ENCODE measurements at regions not wholly inside any gene's neighbourhood (a gene's known extent, or its start where the extent isn't known, plus 50 kb on each side); places are given as distances from the start of the nearest gene placed in this dataset.

DNA sequence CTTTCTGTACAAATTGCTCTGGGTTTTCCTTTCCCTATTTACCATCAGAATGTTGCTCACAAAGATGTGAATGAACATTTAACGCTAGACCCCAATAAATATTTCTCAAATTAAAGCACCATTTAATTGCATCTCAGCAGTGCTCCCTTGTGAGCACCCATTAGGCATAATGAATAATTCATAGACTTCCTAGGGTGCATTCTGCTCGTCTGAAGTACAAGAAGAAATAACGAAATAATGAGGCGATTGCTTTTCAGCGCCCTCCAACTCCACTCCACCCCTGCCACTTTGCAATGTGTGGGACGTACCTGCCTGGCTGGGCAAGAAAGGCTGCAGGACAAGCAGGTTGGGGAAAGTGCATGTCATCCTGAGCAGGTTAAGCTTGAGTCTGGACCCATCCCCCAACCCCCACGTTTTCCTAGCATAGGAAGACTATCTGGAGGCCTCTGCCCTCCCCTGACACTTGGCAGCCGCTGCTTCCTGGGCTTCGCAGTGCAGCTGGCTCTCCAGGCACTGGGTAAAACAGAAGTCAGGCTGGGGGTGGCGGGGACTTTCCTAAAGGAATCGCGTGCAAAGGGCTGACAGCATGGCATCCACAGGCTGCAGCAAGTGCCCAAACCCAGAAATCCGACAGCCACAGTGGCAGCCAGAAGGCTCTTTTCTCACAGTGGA lies 253.7 kb downstream of the DUSP6 start:
- no peak for DNase-seq (ENCODE audit: low read depth in 2 of 2)

DNA sequence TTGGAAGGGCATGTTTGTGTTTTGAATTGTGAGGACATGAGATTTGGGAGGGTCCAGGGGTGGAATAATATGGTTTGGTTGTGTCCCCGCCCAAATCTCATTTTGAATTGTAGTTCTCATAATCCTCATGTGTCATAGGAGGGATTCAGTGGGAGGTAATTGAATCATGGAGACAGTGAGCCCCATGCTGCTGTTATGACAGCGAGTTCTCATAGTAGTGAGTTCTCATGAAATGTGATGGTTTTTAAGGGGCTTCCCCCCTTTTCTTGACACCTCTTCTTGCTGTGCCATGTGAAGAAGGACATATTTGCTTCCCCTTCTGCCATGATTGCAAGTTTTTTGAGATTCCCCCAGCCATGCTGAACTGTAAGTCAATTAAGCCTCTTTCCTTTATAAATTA lies 260.0 kb downstream of the DUSP6 start:
- no peak for DNase-seq (ENCODE audit: low read depth in 2 of 2)

DNA sequence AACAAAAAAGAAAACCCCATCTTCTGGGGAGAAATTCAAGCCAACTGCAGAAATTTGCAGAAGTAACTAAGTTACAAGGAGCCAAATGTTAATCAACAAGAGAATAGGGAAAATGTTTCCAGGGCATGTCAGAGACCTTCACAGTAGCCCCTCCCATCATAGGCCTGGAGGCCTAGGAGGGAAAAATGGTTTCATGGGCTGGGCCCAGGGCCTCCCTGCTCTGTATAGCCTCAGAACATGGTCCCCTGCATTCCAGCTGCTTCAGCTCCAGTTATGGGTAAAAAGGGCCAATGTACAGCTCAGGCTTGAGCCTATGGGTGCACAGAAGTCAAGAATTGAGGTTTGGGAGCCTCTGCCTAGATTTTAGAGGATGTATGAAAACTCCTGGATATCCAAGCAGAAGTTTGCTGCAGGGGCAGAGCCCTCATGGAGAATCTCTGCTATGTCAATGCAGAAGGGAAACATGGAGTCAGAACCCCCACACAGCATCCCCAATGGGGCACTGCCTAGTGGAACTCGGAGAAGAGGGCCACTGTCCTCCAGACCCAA lies 260.9 kb downstream of the DUSP6 start:
- DNase-seq (ENCODE audit: low read depth in 2 of 2) = no peak

DNA sequence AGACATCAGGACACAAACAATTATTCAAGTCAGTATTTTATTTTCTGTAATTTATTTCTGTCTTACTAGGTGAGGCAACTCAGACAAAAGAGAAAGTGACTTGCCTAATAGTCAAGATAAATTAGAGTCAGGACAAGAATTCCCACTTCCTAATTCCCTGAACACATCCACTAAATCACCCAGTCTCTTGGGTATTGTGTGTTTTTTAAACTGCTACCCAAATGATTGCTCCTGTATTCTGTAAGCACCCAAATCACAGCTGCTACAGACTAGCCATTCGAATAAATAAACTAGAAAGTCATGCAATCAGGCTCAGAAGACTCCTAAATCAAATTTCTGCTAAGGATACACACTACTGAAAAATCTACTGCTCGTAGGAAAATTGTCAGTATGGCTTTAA lies 263.0 kb downstream of the DUSP6 start:
- DNase-seq (ENCODE audit: low read depth in 2 of 2) = no peak

DNA sequence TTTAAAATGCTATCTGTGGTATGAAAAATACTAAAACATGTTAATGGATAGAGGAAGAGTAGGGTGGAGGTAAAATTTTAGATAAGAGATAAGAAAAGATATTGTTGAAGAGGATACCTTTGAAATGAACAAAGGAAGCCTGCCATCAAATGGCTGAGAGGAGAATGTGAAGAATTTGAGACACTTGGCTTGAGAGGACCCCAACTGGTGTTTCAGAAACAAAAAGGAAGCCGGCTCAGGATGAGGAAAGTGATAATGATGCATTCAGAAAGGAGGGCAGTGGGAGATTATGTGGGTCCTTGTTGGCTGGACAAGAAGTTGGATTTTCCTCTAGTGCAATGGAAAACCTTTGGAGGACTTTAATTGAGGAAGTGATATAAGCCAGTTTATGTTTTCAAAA lies 264.4 kb downstream of the DUSP6 start:
- DNase-seq (ENCODE audit: low read depth in 2 of 2) = no peak

DNA sequence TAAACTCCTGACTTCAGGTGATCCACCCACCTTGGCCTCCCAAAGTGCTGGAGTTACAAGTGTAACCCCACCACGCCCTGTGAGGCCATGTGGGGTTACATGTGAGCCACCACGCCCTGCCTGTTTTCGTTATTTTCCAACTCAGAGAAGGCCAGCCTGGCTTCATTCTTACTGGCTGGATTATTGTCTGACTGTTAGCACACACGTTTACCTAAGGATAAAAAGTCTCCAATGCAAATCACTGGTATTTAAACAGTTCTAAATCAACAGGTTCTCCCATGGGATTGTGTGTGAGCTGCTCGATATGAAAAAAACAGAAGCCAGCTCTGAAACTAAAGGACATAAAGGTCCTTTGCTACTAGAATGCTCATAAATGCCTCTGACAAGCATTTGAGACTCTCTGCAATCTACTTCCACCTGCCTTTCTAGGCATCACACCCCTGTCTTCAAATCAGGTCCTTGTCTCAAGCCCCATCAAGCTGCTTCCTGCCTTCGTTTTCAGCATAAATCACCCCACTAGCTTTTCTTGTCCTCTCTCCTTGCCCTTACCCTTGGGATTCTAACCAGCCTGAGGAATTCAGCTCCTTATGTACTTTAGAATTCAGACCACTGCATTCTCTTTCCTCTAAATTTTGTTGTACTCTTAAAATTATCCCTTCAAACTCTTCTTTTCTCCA lies 265.0 kb downstream of the DUSP6 start:
- no peak for DNase-seq (ENCODE audit: low read depth in 2 of 2)

DNA sequence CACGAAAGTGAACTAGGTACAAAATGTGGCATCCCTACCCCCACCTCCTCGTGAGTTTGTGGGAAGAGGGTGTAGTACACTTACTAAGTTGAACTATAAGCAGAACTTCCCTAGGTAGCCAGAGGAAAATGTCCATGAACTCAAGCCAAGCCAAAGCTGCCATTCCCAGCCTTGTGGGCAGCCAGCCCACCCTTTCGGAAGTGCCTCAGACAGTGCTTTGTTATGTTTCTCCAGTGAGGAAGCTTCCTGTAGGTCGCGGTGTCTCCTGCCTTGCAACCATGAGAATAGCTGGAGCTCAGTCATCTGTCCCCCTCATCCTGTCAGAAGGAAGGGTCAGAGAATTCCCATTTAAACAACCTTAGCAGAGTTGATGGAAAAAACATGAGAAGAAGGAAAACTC lies 266.9 kb downstream of the DUSP6 start:
- no peak for DNase-seq (ENCODE audit: low read depth in 2 of 2)

DNA sequence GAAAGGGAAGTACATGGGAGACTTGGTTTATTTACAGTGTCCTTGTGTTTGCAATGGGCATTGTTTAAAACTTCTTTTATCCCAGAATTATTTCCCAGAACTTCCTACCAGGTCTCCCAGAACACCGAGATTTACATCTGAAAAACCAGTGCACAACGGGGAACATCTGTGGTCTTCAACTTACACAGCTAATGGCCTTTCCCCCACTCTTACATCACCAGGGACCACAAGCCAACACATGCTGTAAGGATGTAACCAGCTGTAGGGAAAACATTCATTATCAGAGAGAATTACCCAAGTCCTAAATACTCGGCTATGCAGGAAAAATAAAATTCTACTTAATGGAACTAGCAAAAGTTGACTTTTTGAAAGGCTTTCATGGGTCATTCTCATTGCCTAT lies 267.6 kb downstream of the DUSP6 start:
- DNase-seq (ENCODE audit: low read depth in 2 of 2) = no peak

DNA sequence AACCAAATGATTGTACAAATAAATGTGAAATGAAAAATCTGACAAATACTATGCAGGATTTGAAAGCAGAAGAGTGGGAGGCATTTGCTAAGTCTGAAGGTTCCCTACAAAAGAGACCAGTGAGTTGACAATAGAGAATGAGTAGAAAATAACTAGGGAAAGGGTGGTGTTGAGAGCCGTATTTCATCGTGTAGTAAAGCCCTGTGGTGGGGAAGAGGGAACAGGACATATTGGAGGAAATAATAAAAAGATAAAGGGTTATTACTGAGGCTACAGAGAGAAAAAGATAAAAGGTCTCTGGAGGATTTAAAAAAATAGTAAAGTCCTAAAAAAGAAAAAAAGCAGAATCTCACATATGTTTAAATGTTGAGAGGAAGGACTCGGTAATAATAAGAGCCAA lies 268.8 kb downstream of the DUSP6 start:
- DNase-seq (ENCODE audit: low read depth in 2 of 2) = no peak

DNA sequence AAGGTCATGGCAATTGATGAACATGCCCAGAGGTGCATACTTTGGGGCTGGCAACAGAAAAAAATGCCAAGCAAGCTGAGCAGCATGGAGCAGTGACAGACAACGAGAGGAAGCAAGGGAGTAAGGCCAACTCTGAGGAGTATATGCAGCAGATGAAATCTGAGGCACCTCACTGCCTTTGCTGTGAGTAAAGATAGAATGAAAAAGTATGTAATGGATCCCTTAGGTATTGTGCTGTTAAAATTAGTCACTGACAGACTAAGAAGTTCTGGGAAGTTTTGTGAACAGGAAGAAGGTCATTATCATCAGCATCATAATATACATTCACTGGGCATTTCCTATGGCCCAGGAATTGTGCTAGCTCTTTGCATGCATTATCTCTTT lies 269.9 kb downstream of the DUSP6 start:
- DNase-seq (ENCODE audit: low read depth in 2 of 2) = no peak

DNA sequence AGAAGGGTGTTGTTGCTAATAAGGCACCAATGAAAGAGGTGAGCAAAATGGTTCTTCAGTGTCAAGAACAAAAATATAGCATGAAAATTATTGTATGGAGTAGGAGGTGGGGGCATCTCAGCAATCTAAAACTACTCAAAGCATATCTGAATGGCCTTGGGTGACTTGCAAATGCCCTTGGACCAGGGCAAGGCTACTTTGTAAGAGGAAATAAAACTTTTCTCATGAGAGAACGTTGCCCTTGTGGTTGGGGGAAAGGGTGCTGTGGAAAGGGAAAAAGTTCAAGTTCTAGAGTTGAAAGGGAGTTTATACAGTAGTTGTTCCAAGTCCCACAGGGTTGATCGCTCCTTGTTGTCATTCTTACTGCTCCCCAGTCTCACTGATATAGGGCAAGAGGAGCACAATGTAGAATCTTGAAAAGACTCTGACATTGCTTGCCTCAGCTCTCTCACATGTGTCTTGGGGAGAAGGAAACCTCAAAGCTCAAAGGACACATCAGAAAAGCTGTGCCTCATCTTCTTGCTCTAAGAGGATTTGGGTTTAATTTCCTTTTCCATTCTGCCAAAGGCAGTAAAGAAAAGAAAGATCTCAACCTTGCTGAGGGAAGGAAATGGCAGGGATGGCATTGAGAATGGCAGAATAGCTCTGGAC lies 270.5 kb downstream of the DUSP6 start:
- no peak for DNase-seq (ENCODE audit: low read depth in 2 of 2)

DNA sequence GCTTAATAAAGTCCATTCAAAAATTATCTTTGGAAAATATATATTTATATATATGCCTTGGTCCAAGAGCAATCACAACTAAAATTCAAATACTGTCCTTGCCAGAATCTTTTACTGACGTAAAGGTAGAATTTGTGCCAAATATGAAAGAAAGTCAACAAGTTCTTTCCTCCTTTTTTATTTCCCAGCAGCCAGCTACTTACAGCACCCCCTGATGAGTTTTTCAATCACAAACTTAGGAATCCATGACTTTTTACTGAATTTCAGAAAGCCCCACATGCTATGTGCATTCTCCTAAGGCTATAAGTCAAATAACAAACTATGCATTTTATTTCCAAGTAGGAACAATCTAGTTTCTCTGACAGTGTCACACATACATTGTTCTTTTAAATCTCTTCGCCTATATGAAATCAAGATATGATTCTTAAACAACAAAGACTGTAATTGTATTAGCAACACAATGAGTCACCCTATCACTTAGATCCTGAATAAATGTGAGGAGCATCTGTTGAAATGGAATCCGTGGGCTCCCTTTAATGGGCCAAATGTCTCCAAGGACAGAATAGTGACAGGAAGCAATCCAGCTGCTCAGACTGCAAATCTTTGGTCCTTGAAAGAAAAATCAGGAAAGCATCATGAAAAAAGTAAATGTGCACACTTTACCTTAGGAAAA lies 271.4 kb downstream of the DUSP6 start:
- DNase-seq (ENCODE audit: low read depth in 2 of 2) = no peak

DNA sequence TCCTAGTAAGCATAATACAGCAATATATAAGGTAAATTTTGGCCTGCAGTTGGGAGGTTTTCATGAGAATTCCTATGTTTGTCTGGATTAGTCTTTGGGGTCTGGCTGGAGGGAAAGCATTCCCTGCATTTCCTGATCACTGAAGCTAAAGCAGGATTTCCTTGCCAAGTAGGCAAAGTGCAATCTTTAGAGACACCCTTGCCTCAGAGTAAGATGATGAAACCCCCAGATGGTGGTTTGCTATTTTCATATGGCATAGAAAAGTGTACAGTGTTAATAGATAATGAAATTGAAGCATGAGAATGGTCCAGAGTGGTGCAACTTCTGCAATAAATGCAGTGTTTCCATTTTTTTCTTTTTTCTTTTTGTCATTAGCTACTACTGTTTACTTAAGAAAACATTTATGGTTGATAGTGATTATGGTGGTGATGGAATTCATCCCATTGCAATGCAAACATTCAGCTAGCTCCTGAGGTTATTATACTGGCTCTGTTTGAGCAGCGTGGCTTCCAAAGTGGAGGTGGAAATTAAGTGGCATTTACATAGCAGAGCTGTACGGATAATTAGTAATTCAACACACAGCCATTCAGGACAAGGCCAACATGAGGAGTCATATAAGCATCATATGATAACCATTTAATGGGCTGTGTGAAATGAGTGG lies 276.3 kb downstream of the DUSP6 start:
- no peak for DNase-seq (ENCODE audit: low read depth in 2 of 2)

DNA sequence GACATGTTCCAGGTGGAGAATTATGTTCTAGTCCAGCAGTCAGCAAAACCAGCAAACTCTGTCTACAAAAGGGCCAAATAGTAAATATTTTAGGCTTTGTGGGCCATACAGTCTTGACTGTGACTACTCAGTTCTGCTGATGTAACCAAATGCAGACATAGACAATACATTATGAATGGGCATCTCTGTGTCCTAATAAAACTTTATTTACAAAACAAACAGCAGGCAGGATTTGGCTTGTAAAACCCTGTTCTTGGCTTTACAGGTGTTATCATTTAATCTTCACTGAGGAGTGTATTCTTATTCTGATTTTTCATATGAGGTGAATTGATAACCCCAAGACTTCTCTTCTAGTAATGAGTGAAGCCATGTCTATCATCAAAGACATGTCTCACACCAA lies 278.6 kb downstream of the DUSP6 start:
- DNase-seq (ENCODE audit: low read depth in 2 of 2) = no peak

DNA sequence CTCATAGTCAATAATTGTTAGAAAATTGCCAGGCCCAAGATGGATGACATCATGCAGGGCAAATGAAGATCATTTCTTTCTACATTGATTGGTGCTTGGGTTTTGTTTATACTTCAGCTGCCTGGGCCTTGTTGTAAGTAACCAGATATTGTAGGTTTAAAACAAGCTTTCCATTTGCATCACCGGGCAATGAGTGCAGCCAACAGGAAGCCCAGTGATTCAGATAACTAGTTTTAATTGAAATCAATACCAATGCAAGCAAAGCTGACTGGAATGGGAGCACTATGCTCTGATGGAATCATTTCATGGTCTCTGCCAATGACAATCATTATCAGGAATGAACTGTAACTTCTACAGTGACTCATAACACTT lies 279.3 kb downstream of the DUSP6 start:
- DNase-seq (ENCODE audit: low read depth in 2 of 2) = no peak

DNA sequence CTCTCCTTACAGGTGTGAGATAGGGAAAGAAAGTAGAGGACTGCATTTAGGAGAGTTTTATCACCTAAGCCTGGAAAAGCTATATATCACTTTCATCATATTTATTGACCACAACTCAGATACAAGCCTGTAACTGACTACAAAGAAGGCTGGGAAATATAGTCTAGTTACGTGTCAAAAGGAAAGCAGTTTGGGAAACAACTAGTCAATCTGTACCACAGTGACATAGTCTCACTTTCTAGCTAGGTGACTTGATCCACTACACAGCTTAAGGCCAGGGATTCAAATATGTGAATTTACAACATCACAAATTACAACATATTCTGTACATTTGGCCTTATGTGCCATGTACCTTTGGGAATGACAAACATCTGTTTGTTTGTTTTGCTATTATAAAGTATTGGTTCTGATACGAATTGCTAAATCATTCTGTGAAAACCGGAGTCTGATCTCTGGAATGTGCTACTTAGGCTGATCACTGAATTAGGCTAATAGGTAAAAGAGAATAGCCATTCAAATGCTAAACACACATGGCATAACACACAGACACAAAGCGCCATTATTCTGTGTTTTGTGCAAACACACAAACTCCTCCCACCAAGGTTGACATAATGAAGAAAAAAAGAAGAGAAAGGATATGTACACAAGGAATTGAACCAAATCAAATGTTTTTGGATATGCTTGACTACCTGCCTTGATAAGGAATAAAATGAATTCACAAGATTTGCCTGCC lies 279.8 kb downstream of the DUSP6 start:
- DNase-seq (ENCODE audit: low read depth in 2 of 2) = no peak

DNA sequence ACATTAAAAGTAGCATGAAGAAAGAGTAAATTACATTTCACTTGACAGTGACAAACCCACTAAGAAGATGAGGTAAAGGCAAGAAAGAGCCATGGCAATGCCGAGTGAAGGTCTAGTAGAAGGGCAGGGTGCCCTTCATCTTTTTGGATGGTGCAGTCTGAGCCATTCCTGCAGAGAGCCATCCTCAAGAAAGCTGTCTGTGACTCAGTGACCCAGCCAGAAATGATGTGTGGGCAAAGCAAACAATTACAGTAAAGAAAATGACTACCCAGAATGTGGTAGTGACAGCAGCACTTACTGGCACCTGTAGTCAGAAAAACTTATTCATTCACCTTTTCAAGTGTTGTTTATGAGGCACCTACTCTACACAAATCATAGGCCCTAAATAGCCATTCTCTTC lies 281.7 kb downstream of the DUSP6 start:
- DNase-seq (ENCODE audit: low read depth in 2 of 2) = peak in 1 of 2 donors; percentile 8

DNA sequence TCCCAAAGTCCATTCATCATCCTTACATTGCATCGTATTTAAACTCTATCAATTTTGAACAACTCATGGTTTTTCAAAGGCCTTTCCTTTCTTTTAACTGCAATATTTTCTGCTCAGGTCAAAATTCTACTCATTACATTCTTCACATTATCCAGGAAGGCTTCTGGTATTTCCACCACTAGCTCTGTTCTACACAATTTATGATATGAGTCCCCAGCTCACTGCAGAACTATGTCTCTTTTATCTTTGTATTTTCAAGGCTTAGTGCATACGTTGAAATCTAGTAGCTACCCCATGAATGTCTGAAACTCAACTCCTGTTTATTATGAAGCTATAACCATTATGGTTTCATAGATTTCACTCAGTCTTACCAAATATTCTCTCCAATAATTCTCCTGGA lies 282.9 kb downstream of the DUSP6 start:
- no peak for DNase-seq (ENCODE audit: low read depth in 2 of 2)

DNA sequence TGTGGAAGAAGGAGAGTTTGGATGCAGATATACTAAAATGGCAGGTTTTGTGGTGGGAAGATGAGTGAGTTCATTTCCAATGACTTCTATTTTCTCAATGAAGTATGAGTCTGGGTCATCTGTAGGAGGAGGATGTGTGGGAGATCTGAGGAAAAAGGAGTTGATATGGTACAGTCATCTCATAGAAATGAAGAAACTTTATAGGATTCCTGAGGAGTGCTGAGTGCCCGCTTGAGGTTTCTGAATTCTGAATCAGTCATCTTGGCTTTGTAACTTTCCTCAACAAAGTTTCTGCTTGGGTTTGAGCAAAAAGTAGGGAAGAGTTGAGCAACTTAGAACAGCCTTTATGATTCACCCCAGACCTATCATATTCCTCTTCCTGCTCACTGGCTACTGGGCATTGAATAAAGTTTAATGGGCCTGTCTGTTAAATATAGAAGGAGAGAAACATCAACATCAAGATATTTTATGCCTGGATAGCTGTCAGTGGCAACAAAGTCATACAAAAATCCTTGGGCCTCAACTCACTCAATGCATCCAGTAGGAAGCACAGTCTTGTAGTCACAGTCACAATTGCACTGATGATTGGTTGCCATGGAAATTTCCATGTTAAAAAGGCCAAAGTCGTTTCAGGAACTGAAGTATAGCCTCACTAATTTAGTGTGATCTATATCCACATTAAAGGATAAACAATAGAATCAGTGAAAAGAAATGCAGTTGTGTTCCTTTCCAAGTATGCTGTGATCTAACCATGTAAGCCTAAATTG lies 284.7 kb downstream of the DUSP6 start:
- no peak for DNase-seq (ENCODE audit: low read depth in 2 of 2)

DNA sequence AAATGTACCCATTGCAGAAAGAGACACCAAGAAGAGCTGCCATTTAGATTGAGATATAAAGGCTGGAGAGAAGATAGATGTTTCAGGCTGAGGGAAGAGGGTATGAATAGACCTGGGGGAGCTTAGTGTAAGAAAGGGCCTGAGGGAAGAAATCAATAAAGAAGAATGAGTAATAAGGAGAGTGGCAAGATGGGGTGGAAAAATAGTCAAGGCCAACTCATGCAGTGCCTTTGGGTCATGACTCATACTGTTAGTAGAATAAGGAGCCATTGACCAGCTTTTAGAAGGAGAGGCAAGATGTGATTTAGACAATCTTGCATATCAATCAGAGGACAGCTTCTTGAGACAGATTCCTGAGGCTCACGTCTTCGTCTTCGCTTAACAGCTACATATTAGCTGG lies 287.5 kb downstream of the DUSP6 start:
- no peak for DNase-seq (ENCODE audit: low read depth in 2 of 2)

DNA sequence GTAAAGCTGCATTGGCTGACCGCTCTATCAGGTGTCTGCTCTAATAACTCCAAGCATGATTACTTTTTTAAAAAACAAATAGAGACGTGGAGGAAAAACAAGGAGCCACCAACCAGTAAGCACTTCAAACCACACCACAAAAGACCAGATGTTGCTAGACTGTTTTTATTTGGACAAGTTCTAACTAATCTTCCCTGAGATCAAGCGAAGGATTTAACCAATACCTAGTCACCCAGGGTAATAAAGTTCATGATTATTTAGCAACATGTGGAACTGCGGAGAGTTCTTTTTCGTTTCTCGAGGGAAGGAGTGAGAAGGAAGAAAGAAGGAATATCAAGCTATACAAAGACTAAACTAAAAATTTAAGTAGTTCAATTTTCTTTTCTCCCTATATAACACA lies 288.1 kb downstream of the DUSP6 start:
- DNase-seq (ENCODE audit: low read depth in 2 of 2) = no peak

All from stimulated activated CD4-positive, alpha-beta T cell treated with anti-CD3 and anti-CD28 coated beads, Interleukin-4, amount 100 ng/mL, for 48 hours (primary cell).